ENCODE measurements at regions not wholly inside any gene's neighbourhood (a gene's known extent, or its start where the extent isn't known, plus 50 kb on each side); places are given as distances from the start of the nearest gene placed in this dataset.

- H3K27ac ChIP-seq (ENCODE audit: low read depth in 2 of 2, low read length in 1 of 2), result no peak overlapping the region
- CTCF ChIA-PET, result no interaction called here
- 16% methylated on average over 3 of the region's 4 CpGs for WGBS (ENCODE audit: low lambda C conversion rate)
- H3K79me2 ChIP-seq (ENCODE audit: insufficient read depth), result no peaks in the 10 kb centered on the region
- no peaks in the 10 kb centered on the region for H3K9me3 ChIP-seq
- no peak for DNase-seq
- no peaks in the 10 kb centered on the region for H3K27me3 ChIP-seq (ENCODE audit: insufficient read depth)
- H3K4me1 ChIP-seq (ENCODE audit: control insufficient read depth in 1 of 2, insufficient read depth in 2 of 2, low read depth in 1 of 2, low read length in 1 of 2), result peaks cover 0 to 15% of the 10 kb centered on the region in 2 experiments; a peak in 2 of 4 replicates
- H3K4me3 ChIP-seq (ENCODE audit: low read depth in 2 of 2, low read length in 1 of 2), result no peak overlapping the region
- no peaks in the 10 kb centered on the region for H3K9me2 ChIP-seq
- POLR2A ChIA-PET, result no interaction called here
- no peaks in the 10 kb centered on the region for H3F3A ChIP-seq (replicated peaks; ENCODE audit: insufficient read depth)
- H4K20me1 ChIP-seq (ENCODE audit: insufficient read depth), result no peaks in the 10 kb centered on the region
- no peak for TF ChIP-seq RCOR1 (IDR thresholded peaks at IDR 0.05; ENCODE audit: low read length)
- TF ChIP-seq RAD21 (IDR thresholded peaks at IDR 0.05; ENCODE audit: low read length), result no peak
- TF ChIP-seq NRF1 (IDR thresholded peaks at IDR 0.05; ENCODE audit: low read depth, low read length), result no peak
- no peak for TF ChIP-seq CHD2 (IDR thresholded peaks at IDR 0.05; ENCODE audit: low read length, partially characterized antibody)
- H3K36me3 ChIP-seq (replicated peaks in 1 of 2; ENCODE audit: control insufficient read depth in 1 of 2, insufficient read depth in 2 of 2, low read length in 1 of 2), result no peaks in the 10 kb centered on the region
- H3K4me2 ChIP-seq, result no peak overlapping the region
- no peak overlapping the region for H2AFZ ChIP-seq (ENCODE audit: low read depth)
- no peak overlapping the region for H3K9ac ChIP-seq
Measured at GRCh38 chr18:76654577-76654976, 159.5 kb upstream of the ZNF516 start.

GRCh38 chr18:76647322-76647721, 152.3 kb upstream of the ZNF516 start:
- POLR2A ChIA-PET, result no interaction called here
- Histone ChIP-seq H3K4me1 (ENCODE audit: control insufficient read depth in 1 of 2, insufficient read depth in 2 of 2, low read depth in 1 of 2, low read length in 1 of 2) (no peaks in the 10 kb centered on the region), H3K9me3 (no peaks in the 10 kb centered on the region), H3K4me3 (ENCODE audit: low read depth in 2 of 2, low read length in 1 of 2) (no peak overlapping the region), H3K36me3 (replicated peaks in 1 of 2; ENCODE audit: control insufficient read depth in 1 of 2, insufficient read depth in 2 of 2, low read length in 1 of 2) (no peaks in the 10 kb centered on the region), H3K79me2 (ENCODE audit: insufficient read depth) (no peaks in the 10 kb centered on the region), H3K27me3 (ENCODE audit: insufficient read depth) (no peaks in the 10 kb centered on the region), H3K9me2 (no peaks in the 10 kb centered on the region), H4K20me1 (ENCODE audit: insufficient read depth) (no peaks in the 10 kb centered on the region), H2AFZ (ENCODE audit: low read depth) (no peak overlapping the region), H3K4me2 (no peak overlapping the region), H3K27ac (ENCODE audit: low read depth in 2 of 2, low read length in 1 of 2) (no peak overlapping the region), H3F3A (replicated peaks; ENCODE audit: insufficient read depth) (no peaks in the 10 kb centered on the region), H3K9ac (no peak overlapping the region)
- 25% methylated on average over 7 of the region's 11 CpGs for WGBS (ENCODE audit: low lambda C conversion rate)
- no peak for DNase-seq
- no peak for TF ChIP-seq ELF1 (IDR thresholded peaks at IDR 0.05)
- no peak for TF ChIP-seq NFIC (IDR thresholded peaks at IDR 0.05; ENCODE audit: borderline replicate concordance)
- TF ChIP-seq CHD2 (IDR thresholded peaks at IDR 0.05; ENCODE audit: low read length, partially characterized antibody), result no peak
- TF ChIP-seq JUND (IDR thresholded peaks at IDR 0.05), result no peak
- no peak for TF ChIP-seq RAD21 (IDR thresholded peaks at IDR 0.05; ENCODE audit: low read length)
- TF ChIP-seq YY1 (IDR thresholded peaks at IDR 0.05; ENCODE audit: low read depth), result no peak
- no peak for TF ChIP-seq IRF3 (IDR thresholded peaks at IDR 0.05; ENCODE audit: low read depth, low read length)
- no peak for TF ChIP-seq SIN3A (IDR thresholded peaks at IDR 0.05; ENCODE audit: borderline replicate concordance, low read depth, low read length)
- TF ChIP-seq FOXJ3 (CRISPR knock-in tag; IDR thresholded peaks at IDR 0.05), result no peak
- no peak for TF ChIP-seq GATA2 (CRISPR knock-in tag; IDR thresholded peaks at IDR 0.05)
- no peak for TF ChIP-seq MEF2A (IDR thresholded peaks at IDR 0.05; ENCODE audit: borderline replicate concordance, low read depth)
- TF ChIP-seq EZH2phosphoT487 (IDR thresholded peaks at IDR 0.05; ENCODE audit: borderline replicate concordance, low read depth), result no peak
- no peak for TF ChIP-seq USF1 (IDR thresholded peaks at IDR 0.05; ENCODE audit: borderline replicate concordance, low read depth)
- TF ChIP-seq, protein P1, sequence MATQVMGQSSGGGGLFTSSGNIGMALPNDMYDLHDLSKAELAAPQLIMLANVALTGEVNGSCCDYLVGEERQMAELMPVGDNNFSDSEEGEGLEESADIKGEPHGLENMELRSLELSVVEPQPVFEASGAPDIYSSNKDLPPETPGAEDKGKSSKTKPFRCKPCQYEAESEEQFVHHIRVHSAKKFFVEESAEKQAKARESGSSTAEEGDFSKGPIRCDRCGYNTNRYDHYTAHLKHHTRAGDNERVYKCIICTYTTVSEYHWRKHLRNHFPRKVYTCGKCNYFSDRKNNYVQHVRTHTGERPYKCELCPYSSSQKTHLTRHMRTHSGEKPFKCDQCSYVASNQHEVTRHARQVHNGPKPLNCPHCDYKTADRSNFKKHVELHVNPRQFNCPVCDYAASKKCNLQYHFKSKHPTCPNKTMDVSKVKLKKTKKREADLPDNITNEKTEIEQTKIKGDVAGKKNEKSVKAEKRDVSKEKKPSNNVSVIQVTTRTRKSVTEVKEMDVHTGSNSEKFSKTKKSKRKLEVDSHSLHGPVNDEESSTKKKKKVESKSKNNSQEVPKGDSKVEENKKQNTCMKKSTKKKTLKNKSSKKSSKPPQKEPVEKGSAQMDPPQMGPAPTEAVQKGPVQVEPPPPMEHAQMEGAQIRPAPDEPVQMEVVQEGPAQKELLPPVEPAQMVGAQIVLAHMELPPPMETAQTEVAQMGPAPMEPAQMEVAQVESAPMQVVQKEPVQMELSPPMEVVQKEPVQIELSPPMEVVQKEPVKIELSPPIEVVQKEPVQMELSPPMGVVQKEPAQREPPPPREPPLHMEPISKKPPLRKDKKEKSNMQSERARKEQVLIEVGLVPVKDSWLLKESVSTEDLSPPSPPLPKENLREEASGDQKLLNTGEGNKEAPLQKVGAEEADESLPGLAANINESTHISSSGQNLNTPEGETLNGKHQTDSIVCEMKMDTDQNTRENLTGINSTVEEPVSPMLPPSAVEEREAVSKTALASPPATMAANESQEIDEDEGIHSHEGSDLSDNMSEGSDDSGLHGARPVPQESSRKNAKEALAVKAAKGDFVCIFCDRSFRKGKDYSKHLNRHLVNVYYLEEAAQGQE (IDR thresholded peaks at IDR 0.05; ENCODE audit: low read depth, low read length), result no peak
- CTCF ChIA-PET, result no interaction called here

Measured in SK-N-SH (cell line).